ENCODE measurements at regions not wholly inside any gene's neighbourhood (a gene's known extent, or its start where the extent isn't known, plus 50 kb on each side); places are given as distances from the start of the nearest gene placed in this dataset.

DNA sequence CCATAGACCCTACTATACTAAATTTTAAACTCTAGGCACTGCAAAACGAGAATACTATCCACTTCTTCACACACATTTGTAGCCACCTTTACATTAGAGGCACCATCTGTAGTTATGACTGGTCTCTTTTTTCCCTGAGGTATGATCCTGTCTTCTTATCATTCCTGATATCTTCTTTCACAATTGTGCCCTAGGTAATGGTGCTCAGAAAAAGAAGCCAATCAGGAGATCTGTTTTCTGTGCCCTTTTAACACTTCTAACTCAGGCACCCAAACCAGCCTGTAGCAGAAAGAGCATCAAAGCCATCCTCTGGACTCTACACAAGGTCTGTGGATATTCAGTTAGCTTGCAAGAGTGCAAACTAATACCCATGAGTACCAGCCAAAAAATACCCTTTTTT, 149.7 kb upstream of the SGK1 start (continued):
- TF ChIP-seq, protein P1, sequence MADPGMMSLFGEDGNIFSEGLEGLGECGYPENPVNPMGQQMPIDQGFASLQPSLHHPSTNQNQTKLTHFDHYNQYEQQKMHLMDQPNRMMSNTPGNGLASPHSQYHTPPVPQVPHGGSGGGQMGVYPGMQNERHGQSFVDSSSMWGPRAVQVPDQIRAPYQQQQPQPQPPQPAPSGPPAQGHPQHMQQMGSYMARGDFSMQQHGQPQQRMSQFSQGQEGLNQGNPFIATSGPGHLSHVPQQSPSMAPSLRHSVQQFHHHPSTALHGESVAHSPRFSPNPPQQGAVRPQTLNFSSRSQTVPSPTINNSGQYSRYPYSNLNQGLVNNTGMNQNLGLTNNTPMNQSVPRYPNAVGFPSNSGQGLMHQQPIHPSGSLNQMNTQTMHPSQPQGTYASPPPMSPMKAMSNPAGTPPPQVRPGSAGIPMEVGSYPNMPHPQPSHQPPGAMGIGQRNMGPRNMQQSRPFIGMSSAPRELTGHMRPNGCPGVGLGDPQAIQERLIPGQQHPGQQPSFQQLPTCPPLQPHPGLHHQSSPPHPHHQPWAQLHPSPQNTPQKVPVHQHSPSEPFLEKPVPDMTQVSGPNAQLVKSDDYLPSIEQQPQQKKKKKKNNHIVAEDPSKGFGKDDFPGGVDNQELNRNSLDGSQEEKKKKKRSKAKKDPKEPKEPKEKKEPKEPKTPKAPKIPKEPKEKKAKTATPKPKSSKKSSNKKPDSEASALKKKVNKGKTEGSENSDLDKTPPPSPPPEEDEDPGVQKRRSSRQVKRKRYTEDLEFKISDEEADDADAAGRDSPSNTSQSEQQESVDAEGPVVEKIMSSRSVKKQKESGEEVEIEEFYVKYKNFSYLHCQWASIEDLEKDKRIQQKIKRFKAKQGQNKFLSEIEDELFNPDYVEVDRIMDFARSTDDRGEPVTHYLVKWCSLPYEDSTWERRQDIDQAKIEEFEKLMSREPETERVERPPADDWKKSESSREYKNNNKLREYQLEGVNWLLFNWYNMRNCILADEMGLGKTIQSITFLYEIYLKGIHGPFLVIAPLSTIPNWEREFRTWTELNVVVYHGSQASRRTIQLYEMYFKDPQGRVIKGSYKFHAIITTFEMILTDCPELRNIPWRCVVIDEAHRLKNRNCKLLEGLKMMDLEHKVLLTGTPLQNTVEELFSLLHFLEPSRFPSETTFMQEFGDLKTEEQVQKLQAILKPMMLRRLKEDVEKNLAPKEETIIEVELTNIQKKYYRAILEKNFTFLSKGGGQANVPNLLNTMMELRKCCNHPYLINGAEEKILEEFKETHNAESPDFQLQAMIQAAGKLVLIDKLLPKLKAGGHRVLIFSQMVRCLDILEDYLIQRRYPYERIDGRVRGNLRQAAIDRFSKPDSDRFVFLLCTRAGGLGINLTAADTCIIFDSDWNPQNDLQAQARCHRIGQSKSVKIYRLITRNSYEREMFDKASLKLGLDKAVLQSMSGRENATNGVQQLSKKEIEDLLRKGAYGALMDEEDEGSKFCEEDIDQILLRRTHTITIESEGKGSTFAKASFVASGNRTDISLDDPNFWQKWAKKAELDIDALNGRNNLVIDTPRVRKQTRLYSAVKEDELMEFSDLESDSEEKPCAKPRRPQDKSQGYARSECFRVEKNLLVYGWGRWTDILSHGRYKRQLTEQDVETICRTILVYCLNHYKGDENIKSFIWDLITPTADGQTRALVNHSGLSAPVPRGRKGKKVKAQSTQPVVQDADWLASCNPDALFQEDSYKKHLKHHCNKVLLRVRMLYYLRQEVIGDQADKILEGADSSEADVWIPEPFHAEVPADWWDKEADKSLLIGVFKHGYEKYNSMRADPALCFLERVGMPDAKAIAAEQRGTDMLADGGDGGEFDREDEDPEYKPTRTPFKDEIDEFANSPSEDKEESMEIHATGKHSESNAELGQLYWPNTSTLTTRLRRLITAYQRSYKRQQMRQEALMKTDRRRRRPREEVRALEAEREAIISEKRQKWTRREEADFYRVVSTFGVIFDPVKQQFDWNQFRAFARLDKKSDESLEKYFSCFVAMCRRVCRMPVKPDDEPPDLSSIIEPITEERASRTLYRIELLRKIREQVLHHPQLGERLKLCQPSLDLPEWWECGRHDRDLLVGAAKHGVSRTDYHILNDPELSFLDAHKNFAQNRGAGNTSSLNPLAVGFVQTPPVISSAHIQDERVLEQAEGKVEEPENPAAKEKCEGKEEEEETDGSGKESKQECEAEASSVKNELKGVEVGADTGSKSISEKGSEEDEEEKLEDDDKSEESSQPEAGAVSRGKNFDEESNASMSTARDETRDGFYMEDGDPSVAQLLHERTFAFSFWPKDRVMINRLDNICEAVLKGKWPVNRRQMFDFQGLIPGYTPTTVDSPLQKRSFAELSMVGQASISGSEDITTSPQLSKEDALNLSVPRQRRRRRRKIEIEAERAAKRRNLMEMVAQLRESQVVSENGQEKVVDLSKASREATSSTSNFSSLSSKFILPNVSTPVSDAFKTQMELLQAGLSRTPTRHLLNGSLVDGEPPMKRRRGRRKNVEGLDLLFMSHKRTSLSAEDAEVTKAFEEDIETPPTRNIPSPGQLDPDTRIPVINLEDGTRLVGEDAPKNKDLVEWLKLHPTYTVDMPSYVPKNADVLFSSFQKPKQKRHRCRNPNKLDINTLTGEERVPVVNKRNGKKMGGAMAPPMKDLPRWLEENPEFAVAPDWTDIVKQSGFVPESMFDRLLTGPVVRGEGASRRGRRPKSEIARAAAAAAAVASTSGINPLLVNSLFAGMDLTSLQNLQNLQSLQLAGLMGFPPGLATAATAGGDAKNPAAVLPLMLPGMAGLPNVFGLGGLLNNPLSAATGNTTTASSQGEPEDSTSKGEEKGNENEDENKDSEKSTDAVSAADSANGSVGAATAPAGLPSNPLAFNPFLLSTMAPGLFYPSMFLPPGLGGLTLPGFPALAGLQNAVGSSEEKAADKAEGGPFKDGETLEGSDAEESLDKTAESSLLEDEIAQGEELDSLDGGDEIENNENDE (IDR thresholded peaks at IDR 0.05; ENCODE audit: insufficient replicate concordance, low read length) = no peak
- TF ChIP-seq CBX5 (IDR thresholded peaks at IDR 0.05; ENCODE audit: low read depth, low read length) = no peak
- no peak for TF ChIP-seq EP300 (IDR thresholded peaks at IDR 0.05; ENCODE audit: borderline replicate concordance in 1 of 2, low read depth in 2 of 2, low read length in 2 of 2)
- TF ChIP-seq MAFK (IDR thresholded peaks at IDR 0.05; ENCODE audit: low read depth, low read length) = no peak
- TF ChIP-seq CREB1 (IDR thresholded peaks at IDR 0.05) = no peak
- no peak for TF ChIP-seq SP2 (IDR thresholded peaks at IDR 0.05; ENCODE audit: low read length)
- no peak for TF ChIP-seq TEAD4 (IDR thresholded peaks at IDR 0.05; ENCODE audit: low read depth, low read length)
- no peak for TF ChIP-seq SIRT6 (IDR thresholded peaks at IDR 0.05; ENCODE audit: low read length)
- TF ChIP-seq, protein P2, sequence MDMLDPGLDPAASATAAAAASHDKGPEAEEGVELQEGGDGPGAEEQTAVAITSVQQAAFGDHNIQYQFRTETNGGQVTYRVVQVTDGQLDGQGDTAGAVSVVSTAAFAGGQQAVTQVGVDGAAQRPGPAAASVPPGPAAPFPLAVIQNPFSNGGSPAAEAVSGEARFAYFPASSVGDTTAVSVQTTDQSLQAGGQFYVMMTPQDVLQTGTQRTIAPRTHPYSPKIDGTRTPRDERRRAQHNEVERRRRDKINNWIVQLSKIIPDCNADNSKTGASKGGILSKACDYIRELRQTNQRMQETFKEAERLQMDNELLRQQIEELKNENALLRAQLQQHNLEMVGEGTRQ (IDR thresholded peaks at IDR 0.05; ENCODE audit: low read length) = no peak
- TF ChIP-seq PHF8 (conservative IDR thresholded peaks at IDR 0.05; ENCODE audit: low read depth, low read length) = no peak
